Loucy (cell line): ENCODE measurements at regions not wholly inside any gene's neighbourhood (a gene's known extent, or its start where the extent isn't known, plus 50 kb on each side); places are given as distances from the start of the nearest gene placed in this dataset.
"Not testable (repeated sequence)": the region's sequence is repeated elsewhere in the genome, so short reads cannot be mapped to it uniquely, and the experiment has no call there.

Experiments used
- H2AFZ ChIP-seq: fragments of 200-600 bp; sonication (generic); 2 replicates; pipeline ENCODE4 v1.6.0; 2016; ENCODE audit warnings: antibody characterized with exemption, mild to moderate bottlenecking, low read length, moderate library complexity
- H3F3A ChIP-seq: fragments of 200-600 bp; 2 replicates; pipeline ENCODE4 v1.6.0; 2016; ENCODE audit warnings: antibody characterized with exemption, low read depth, mild to moderate bottlenecking
- H3K27me3 ChIP-seq: fragments of 200-600 bp; sonication (generic); 2 replicates; pipeline ENCODE4 v1.6.1; 2014; ENCODE audit warnings: low read length, mild to moderate bottlenecking; ENCODE audit not compliant: insufficient read depth, poor library complexity, severe bottlenecking
- H3K36me3 ChIP-seq: fragments of 200-600 bp; sonication (generic); 2 replicates; pipeline ENCODE4 v1.6.1; 2016; ENCODE audit warnings: low read length; ENCODE audit not compliant: insufficient read depth
- H3K4me1 ChIP-seq: fragments of 200-600 bp; sonication (generic); 2 replicates; pipeline ENCODE4 v1.5.1; 2014; ENCODE audit warnings: low read length, mild to moderate bottlenecking; ENCODE audit not compliant: insufficient read depth, poor library complexity, severe bottlenecking
- H3K4me2 ChIP-seq: fragments of 200-600 bp; sonication (generic); 2 replicates; pipeline ENCODE4 v1.6.0; 2014; ENCODE audit warnings: antibody characterized with exemption, low read length, low read depth, mild to moderate bottlenecking; ENCODE audit not compliant: poor library complexity, severe bottlenecking
- H3K4me3 ChIP-seq: fragments of 200-600 bp; sonication (generic); 2 replicates; pipeline ENCODE4 v1.5.1; 2014; ENCODE audit warnings: low read length, mild to moderate bottlenecking, mixed read lengths; ENCODE audit not compliant: poor library complexity, severe bottlenecking
- H3K79me2 ChIP-seq: fragments of 200-600 bp; sonication (generic); 2 replicates; pipeline ENCODE4 v1.6.1; 2014; ENCODE audit warnings: low read length; ENCODE audit not compliant: insufficient read depth
- H3K9ac ChIP-seq: fragments of 200-600 bp; sonication (generic); 2 replicates; pipeline ENCODE4 v1.6.0; 2014; ENCODE audit warnings: mild to moderate bottlenecking, low read depth, low read length, moderate library complexity; ENCODE audit not compliant: poor library complexity, severe bottlenecking
- H3K9me2 ChIP-seq: fragments of 200-600 bp; sonication (generic); replicated peaks from 2 replicates; pipeline ENCODE4 v1.6.1; 2016; ENCODE audit warnings: low read depth, low read length, mixed read lengths
- H3K9me3 ChIP-seq: fragments of 200-600 bp; sonication (generic); 2 replicates; pipeline ENCODE4 v1.6.1; 2014; ENCODE audit warnings: mild to moderate bottlenecking, antibody characterized with exemption, low read length, low read depth; ENCODE audit not compliant: insufficient read depth
- H4K20me1 ChIP-seq: fragments of 200-600 bp; sonication (generic); 2 replicates; pipeline ENCODE4 v1.6.0; 2014; ENCODE audit warnings: antibody characterized with exemption, low read length, mild to moderate bottlenecking; ENCODE audit not compliant: insufficient read depth, poor library complexity, severe bottlenecking
- EZH2phosphoT487 ChIP-seq: fragments of 200-600 bp; IDR thresholded peaks from 2 replicates; pipeline ENCODE4 v1.6.1; 2018; ENCODE audit warnings: antibody characterized with exemption, mild to moderate bottlenecking, moderate library complexity, borderline replicate concordance
- TF ChIP-seq, protein P1 (sequence below): fragments of 200-600 bp; sonication (generic); conservative IDR thresholded peaks from 2 replicates; pipeline ENCODE4 v1.5.1; 2014; ENCODE audit warnings: mild to moderate bottlenecking, antibody characterized with exemption, low read length

- H3K36me3 ChIP-seq = no peaks in the 10 kb centered on the region
- no peak overlapping the region for H2AFZ ChIP-seq
- no peak overlapping the region for H3K4me3 ChIP-seq
- no peaks in the 10 kb centered on the region for H4K20me1 ChIP-seq
- no peaks in the 10 kb centered on the region for H3K9me3 ChIP-seq
- no peak overlapping the region for H3K9ac ChIP-seq
- no peaks in the 10 kb centered on the region for H3K27me3 ChIP-seq
- H3K79me2 ChIP-seq = no peaks in the 10 kb centered on the region
- no peaks in the 10 kb centered on the region for H3K9me2 ChIP-seq
- no peaks in the 10 kb centered on the region for H3F3A ChIP-seq
- H3K4me1 ChIP-seq = no peaks in the 10 kb centered on the region
- TF ChIP-seq, protein P1, sequence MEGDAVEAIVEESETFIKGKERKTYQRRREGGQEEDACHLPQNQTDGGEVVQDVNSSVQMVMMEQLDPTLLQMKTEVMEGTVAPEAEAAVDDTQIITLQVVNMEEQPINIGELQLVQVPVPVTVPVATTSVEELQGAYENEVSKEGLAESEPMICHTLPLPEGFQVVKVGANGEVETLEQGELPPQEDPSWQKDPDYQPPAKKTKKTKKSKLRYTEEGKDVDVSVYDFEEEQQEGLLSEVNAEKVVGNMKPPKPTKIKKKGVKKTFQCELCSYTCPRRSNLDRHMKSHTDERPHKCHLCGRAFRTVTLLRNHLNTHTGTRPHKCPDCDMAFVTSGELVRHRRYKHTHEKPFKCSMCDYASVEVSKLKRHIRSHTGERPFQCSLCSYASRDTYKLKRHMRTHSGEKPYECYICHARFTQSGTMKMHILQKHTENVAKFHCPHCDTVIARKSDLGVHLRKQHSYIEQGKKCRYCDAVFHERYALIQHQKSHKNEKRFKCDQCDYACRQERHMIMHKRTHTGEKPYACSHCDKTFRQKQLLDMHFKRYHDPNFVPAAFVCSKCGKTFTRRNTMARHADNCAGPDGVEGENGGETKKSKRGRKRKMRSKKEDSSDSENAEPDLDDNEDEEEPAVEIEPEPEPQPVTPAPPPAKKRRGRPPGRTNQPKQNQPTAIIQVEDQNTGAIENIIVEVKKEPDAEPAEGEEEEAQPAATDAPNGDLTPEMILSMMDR = no peak
- TF ChIP-seq EZH2phosphoT487 = no peak
- no peak overlapping the region for H3K4me2 ChIP-seq
These were observed 703.9 kb upstream of the ANO3 start for GRCh38 chr11:25628030-25628429.

DNA sequence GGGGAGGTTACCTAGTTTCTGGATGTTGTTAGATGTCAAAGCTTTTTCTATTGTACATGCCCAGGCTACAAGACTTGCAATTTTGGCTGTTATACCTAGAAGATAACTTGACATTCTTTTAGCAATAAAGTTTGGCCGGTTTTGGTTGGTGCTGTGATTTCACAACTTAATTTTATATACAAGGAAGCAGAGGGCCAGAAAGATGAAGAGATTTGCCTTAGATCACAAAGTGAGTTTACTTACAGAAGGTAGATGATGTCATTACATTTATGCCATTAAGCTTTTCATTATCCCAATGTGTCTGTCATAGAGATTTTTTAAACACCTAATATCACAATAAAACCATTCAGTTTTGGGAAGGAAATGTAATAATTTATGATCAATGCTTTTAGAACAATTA, 698.7 kb upstream of the ANO3 start:
- Histone ChIP-seq H2AFZ (no peak overlapping the region), H3K9me2 (no peaks in the 10 kb centered on the region), H3K36me3 (no peaks in the 10 kb centered on the region), H3K9ac (no peak overlapping the region), H3K9me3 (no peaks in the 10 kb centered on the region), H3K27me3 (no peaks in the 10 kb centered on the region), H3K4me1 (no peaks in the 10 kb centered on the region), H4K20me1 (no peaks in the 10 kb centered on the region), H3K4me3 (no peak overlapping the region), H3K4me2 (no peak overlapping the region), H3K79me2 (no peaks in the 10 kb centered on the region), H3F3A (no peaks in the 10 kb centered on the region)
- TF ChIP-seq, protein P1 = no peak
- no peak for TF ChIP-seq EZH2phosphoT487

DNA sequence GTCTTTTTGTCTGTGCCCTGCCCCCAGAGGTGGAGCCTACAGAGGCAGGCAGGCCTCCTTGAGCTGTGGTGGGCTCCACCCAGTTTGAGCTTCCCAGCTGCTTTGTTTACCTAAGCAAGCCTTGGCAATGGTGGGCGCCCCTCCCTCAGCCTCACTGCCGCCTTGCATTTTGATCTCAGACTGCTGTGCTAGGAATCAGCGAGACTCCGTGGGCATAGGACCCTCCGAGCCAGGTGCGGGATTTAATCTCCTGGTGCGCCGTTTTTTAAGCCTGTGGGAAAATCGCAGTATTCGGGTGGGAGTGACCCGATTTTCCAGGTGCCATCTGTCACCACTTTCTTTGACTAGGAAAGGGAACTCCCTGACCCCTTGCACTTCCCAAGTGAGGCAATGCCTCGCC, 682.7 kb upstream of the ANO3 start:
- not testable (repeated sequence) for H3K36me3 ChIP-seq, H3K79me2 ChIP-seq

DNA sequence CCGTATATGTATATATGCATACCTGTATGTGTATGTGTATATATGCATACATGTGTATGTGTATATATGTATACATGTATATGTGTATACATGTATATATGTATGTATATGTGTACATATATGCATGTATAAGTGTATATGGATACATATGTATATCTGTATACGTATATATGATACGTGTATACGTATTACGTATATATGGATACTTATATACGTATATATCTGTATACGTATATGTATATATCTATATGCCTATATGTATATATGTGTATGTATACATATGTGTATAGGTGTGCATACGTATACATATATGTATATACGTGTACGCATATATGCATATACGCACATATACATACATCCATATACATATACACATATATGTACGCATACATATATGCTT, 681.6 kb upstream of the ANO3 start:
- no peaks in the 10 kb centered on the region for H3K9me3 ChIP-seq
- TF ChIP-seq, protein P1 = no peak
- TF ChIP-seq EZH2phosphoT487 = no peak
- no peaks in the 10 kb centered on the region for H3K4me1 ChIP-seq
- no peaks in the 10 kb centered on the region for H4K20me1 ChIP-seq
- no peaks in the 10 kb centered on the region for H3K9me2 ChIP-seq
- no peaks in the 10 kb centered on the region for H3K36me3 ChIP-seq
- no peak overlapping the region for H2AFZ ChIP-seq
- no peak overlapping the region for H3K4me3 ChIP-seq
- H3F3A ChIP-seq = no peaks in the 10 kb centered on the region
- H3K9ac ChIP-seq = no peak overlapping the region
- no peak overlapping the region for H3K4me2 ChIP-seq
- no peaks in the 10 kb centered on the region for H3K79me2 ChIP-seq
- no peaks in the 10 kb centered on the region for H3K27me3 ChIP-seq

More for the DNA sequence above, 682.7 kb upstream of the ANO3 start:
- H3K4me3 ChIP-seq, H3K4me2 ChIP-seq, H3K9ac ChIP-seq, H3K27me3 ChIP-seq, H3K9me3 ChIP-seq, H3K4me1 ChIP-seq, H2AFZ ChIP-seq, H3K9me2 ChIP-seq, H4K20me1 ChIP-seq, H3F3A ChIP-seq: not testable (repeated sequence)
